Neural cell (in vitro differentiated cells): ENCODE measurements at regions not wholly inside any gene's neighbourhood (a gene's known extent, or its start where the extent isn't known, plus 50 kb on each side); places are given as distances from the start of the nearest gene placed in this dataset.

Experiments used
- H2AFZ ChIP-seq: fragments of 200-600, 300-800 bp; sonication (generic), shearing (Covaris generic); 2 replicates; pipeline ENCODE4 v1.6.0; 2014; ENCODE audit warnings: low read depth, mild to moderate bottlenecking, antibody characterized with exemption, low read length, moderate library complexity
- H3F3A ChIP-seq: fragments of 200-600 bp; shearing (Covaris generic); 2 replicates; pipeline ENCODE4 v1.6.1; 2016; ENCODE audit warnings: mild to moderate bottlenecking, moderate library complexity, mixed read lengths, antibody characterized with exemption, low read length; ENCODE audit not compliant: insufficient read depth, poor library complexity, severe bottlenecking
- H3K27ac ChIP-seq: fragments of 200-600, 300-800 bp; sonication (generic), shearing (Covaris generic); 2 replicates; pipeline ENCODE4 v1.5.1; 2014; ENCODE audit warnings: mild to moderate bottlenecking, low read length, moderate library complexity
- H3K27me3 ChIP-seq: fragments of 300-800, 200-600 bp; sonication (generic), shearing (Covaris generic); 2 replicates; pipeline ENCODE4 v1.6.0; 2014; ENCODE audit warnings: mild to moderate bottlenecking, low read depth, low read length, moderate library complexity; ENCODE audit not compliant: insufficient read depth
- H3K36me3 ChIP-seq: fragments of 300-800, 200-600 bp; sonication (generic), shearing (Covaris generic); 2 replicates; pipeline ENCODE4 v1.5.1; 2014; ENCODE audit warnings: mild to moderate bottlenecking, antibody characterized with exemption, low read length, moderate library complexity; ENCODE audit not compliant: insufficient read depth
- H3K4me2 ChIP-seq: fragments of 300-800, 200-600 bp; sonication (generic), shearing (Covaris generic); 2 replicates; pipeline ENCODE4 v1.6.0; 2014; ENCODE audit warnings: mild to moderate bottlenecking, low read length
- H3K4me3 ChIP-seq: fragments of 300-800, 200-600 bp; sonication (generic), shearing (Covaris generic); 2 replicates; pipeline ENCODE4 v1.5.1; 2014; ENCODE audit warnings: mild to moderate bottlenecking, low read length, moderate library complexity
- H3K79me2 ChIP-seq: fragments of 200-600 bp; shearing (Covaris generic); replicated peaks from 2 replicates; pipeline ENCODE4 v1.6.0; 2014; ENCODE audit warnings: mild to moderate bottlenecking, low read length, moderate library complexity; ENCODE audit not compliant: insufficient read depth
- H3K9ac ChIP-seq: fragments of 300-800, 200-600 bp; sonication (generic), shearing (Covaris generic); 2 replicates; pipeline ENCODE4 v1.6.1; 2016; ENCODE audit warnings: mild to moderate bottlenecking, low read length, mixed read lengths
- H3K9me2 ChIP-seq: fragments of 200-600 bp; shearing (Covaris generic); 2 replicates; pipeline ENCODE4 v1.6.1; 2016; ENCODE audit warnings: mild to moderate bottlenecking, low read length, mixed read lengths; ENCODE audit not compliant: insufficient read depth
- H3K9me3 ChIP-seq: fragments of 200-600, 300-800 bp; sonication (generic), shearing (Covaris generic); 2 replicates; pipeline ENCODE4 v1.6.1; 2016; ENCODE audit warnings: mild to moderate bottlenecking, mixed run types, low read length, moderate library complexity, mixed read lengths
- H4K20me1 ChIP-seq: fragments of 200-600 bp; shearing (Covaris generic); 2 replicates; pipeline ENCODE4 v1.6.1; 2016; ENCODE audit warnings: mild to moderate bottlenecking, mixed run types; ENCODE audit not compliant: insufficient read depth
- CTCF ChIP-seq: fragments of 450-650 bp; IDR thresholded peaks from 2 replicates; pipeline ENCODE4 v1.5.1; 2014; ENCODE audit warnings: antibody characterized with exemption, mild to moderate bottlenecking, moderate library complexity; ENCODE audit not compliant: poor library complexity, severe bottlenecking
- EP300 ChIP-seq: fragments of 450-650 bp; conservative IDR thresholded peaks from 2 replicates; pipeline ENCODE4 v1.6.1; 2014; ENCODE audit warnings: antibody characterized with exemption, mild to moderate bottlenecking, moderate library complexity; ENCODE audit not compliant: poor library complexity, severe bottlenecking
- EZH2 ChIP-seq: fragments of 200-600, 300-800 bp; shearing (Covaris generic), sonication (generic); IDR thresholded peaks from 2 replicates; pipeline ENCODE4 v1.6.1; 2014; ENCODE audit warnings: antibody characterized with exemption, low read length, borderline replicate concordance, mild to moderate bottlenecking; ENCODE audit not compliant: insufficient read depth, poor library complexity, severe bottlenecking
- MXI1 ChIP-seq: fragments of 450-650 bp; conservative IDR thresholded peaks from 2 replicates; pipeline ENCODE4 v1.6.1; 2014; ENCODE audit warnings: antibody characterized with exemption, mild to moderate bottlenecking; ENCODE audit not compliant: poor library complexity, severe bottlenecking
- POLR2AphosphoS5 ChIP-seq: IDR thresholded peaks from 2 replicates; pipeline ENCODE4 v1.6.1; 2012
- RAD21 ChIP-seq: fragments of 450-650 bp; conservative IDR thresholded peaks from 2 replicates; pipeline ENCODE4 v1.6.1; 2014; ENCODE audit warnings: antibody characterized with exemption, mild to moderate bottlenecking, moderate library complexity
- REST ChIP-seq: IDR thresholded peaks from 2 replicates; pipeline ENCODE4 v1.6.1; 2012; ENCODE audit warnings: borderline replicate concordance
- SMC3 ChIP-seq: fragments of 450-650 bp; conservative IDR thresholded peaks from 2 replicates; pipeline ENCODE4 v1.6.1; 2014; ENCODE audit warnings: antibody characterized with exemption, mild to moderate bottlenecking, moderate library complexity; ENCODE audit not compliant: poor library complexity
- TAF1 ChIP-seq: IDR thresholded peaks from 2 replicates; pipeline ENCODE4 v1.6.1; 2012; ENCODE audit warnings: low read depth

GRCh38 chr13:21895779-21896178 is 224.9 kb downstream of the FGF9 start:
- no peak overlapping the region for H3K9ac ChIP-seq
- no peak overlapping the region for H3K4me3 ChIP-seq
- TF ChIP-seq MXI1 (no peak), RAD21 (no peak), EP300 (no peak), CTCF (no peak), REST (no peak), POLR2AphosphoS5 (no peak), TAF1 (no peak)
- H3F3A ChIP-seq = no peaks in the 10 kb centered on the region
- no peak overlapping the region for H3K4me2 ChIP-seq
- H3K79me2 ChIP-seq = no peaks in the 10 kb centered on the region
- H3K36me3 ChIP-seq = no peaks in the 10 kb centered on the region
- no peaks in the 10 kb centered on the region for H3K9me2 ChIP-seq
- no peak overlapping the region for H2AFZ ChIP-seq
- H4K20me1 ChIP-seq = no peaks in the 10 kb centered on the region
- H3K27me3 ChIP-seq = no peaks in the 10 kb centered on the region
- H3K9me3 ChIP-seq = no peaks in the 10 kb centered on the region
- H3K27ac ChIP-seq = no peak overlapping the region

GRCh38 chr13:21897161-21897560 is 226.3 kb downstream of the FGF9 start:
- TF ChIP-seq CTCF = no peak
- no peak for TF ChIP-seq POLR2AphosphoS5
- no peak for TF ChIP-seq EP300
- no peak for TF ChIP-seq SMC3
- TF ChIP-seq TAF1 = no peak
- TF ChIP-seq REST = no peak
- no peak for TF ChIP-seq EZH2
- no peak for TF ChIP-seq RAD21
- TF ChIP-seq MXI1 = no peak

More at GRCh38 chr13:21897161-21897560, 226.3 kb downstream of the FGF9 start:
- no peaks in the 10 kb centered on the region for H3K9me2 ChIP-seq
- no peak overlapping the region for H2AFZ ChIP-seq
- H4K20me1 ChIP-seq = no peaks in the 10 kb centered on the region
- no peak overlapping the region for H3K27ac ChIP-seq
- H3K27me3 ChIP-seq = no peaks in the 10 kb centered on the region
- no peak overlapping the region for H3K9ac ChIP-seq
- H3K4me3 ChIP-seq = no peak overlapping the region
- no peaks in the 10 kb centered on the region for H3F3A ChIP-seq
- no peaks in the 10 kb centered on the region for H3K9me3 ChIP-seq
- no peaks in the 10 kb centered on the region for H3K36me3 ChIP-seq
- no peaks in the 10 kb centered on the region for H3K79me2 ChIP-seq
- no peak overlapping the region for H3K4me2 ChIP-seq
